ENCODE measurements at regions not wholly inside any gene's neighbourhood (a gene's known extent, or its start where the extent isn't known, plus 50 kb on each side); places are given as distances from the start of the nearest gene placed in this dataset.

DNA sequence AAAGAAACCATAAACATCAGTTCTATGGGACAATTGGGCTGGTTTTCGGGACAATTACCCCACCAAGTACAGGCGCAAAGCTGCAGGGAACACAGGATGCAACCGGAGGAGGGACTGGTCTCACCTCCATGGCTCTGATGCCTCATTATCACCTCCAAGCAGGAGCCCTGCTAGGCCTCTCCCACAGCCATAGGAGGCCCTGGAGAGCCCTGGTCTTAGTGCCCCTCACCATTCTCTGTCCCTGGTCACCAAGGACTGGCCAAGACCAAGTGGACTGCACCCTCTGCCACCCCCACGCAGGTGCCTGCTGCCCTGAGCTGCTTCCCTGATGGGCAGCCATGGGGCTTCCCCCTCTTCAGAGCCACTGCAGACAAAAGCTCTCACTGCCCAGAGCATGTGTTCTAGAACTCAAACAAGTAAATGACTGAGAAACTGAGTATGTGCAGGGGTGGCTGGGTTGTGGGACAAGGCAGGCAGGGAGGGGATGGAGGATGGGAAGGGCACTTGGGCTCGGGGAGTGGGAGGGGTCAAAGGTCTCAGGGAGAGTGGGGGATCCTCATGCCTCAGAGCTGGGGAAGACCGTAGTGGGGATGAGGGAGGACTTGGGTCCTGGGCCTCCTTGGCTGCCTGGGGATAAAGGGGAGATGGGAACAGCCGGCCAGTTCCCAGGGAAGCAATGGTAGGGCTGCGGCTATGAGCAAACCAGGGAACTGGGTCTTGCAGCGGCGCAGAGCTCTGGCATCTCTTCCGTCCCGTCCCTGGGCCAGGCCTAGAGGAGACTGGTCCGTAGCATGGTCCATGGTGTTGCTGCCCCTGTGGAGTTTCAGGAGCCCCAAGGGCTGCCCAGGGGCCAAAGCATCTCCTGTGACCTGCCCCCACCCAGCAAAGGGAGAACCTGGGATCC is 435.1 kb downstream of the PREX1 start:
- Mint-ChIP-seq H3K27ac (no peak overlapping the region), H3K36me3 (peaks cover 5% of the 10 kb centered on the region), H3K4me1 (ENCODE audit: low read depth) (no peaks in the 10 kb centered on the region), H3K27me3 (peaks cover 6% of the 10 kb centered on the region), H3K9me3 (ENCODE audit: low read depth) (peaks cover 15% of the 10 kb centered on the region), H3K4me3 (no peak overlapping the region)

DNA sequence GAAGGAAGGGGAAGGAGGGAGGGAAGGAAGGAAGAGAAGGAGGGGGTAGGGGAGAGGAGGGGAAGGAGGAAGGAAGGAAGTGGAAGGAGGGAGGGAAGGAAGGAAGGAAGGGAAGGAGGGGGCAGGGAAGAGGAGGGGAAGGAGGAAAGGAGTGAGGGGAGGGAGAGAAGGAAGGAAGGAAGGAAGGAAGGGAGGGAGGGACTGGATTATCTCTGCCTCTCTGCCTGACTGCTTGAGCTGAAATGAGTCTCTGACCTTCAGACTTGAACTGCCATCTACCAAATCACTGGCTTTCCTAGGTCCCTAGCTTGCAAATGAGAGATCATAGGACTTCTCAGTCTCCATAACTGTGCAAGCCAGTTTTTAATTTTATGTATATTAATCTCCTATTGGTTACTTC is 436.8 kb downstream of the PREX1 start:
- Mint-ChIP-seq H3K27me3 (peaks cover 8% of the 10 kb centered on the region), H3K4me3 (no peak overlapping the region), H3K36me3 (peaks cover 5% of the 10 kb centered on the region), H3K27ac (no peak overlapping the region), H3K9me3 (ENCODE audit: low read depth) (peaks cover 15% of the 10 kb centered on the region), H3K4me1 (ENCODE audit: low read depth) (no peaks in the 10 kb centered on the region)

DNA sequence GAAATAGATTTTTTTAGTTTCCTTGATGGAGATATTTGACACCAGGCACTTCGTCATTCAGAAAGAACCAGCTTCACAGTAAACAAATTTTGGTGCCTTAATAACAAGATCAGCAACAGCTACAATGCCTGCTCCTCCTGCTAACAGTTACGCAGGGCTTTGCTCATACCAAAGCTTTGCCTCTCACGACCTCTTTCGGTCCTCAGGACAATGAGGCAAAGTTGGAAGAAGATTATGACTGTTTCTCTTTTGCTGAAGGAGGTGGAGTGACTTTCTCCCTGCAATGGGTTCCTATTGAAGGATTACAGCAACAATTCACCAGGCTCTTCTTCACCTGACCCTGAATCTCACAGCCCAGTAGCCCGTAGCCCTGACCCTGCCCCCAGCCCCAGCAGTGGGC is 440.1 kb downstream of the PREX1 start:
- no peaks in the 10 kb centered on the region for H3K4me1 Mint-ChIP-seq (ENCODE audit: low read depth)
- H3K9me3 Mint-ChIP-seq (ENCODE audit: low read depth): peaks cover 15% of the 10 kb centered on the region
- H3K36me3 Mint-ChIP-seq: peaks cover 5% of the 10 kb centered on the region
- H3K4me3 Mint-ChIP-seq: no peak overlapping the region
- H3K27ac Mint-ChIP-seq: no peak overlapping the region
- peaks cover 8% of the 10 kb centered on the region for H3K27me3 Mint-ChIP-seq

DNA sequence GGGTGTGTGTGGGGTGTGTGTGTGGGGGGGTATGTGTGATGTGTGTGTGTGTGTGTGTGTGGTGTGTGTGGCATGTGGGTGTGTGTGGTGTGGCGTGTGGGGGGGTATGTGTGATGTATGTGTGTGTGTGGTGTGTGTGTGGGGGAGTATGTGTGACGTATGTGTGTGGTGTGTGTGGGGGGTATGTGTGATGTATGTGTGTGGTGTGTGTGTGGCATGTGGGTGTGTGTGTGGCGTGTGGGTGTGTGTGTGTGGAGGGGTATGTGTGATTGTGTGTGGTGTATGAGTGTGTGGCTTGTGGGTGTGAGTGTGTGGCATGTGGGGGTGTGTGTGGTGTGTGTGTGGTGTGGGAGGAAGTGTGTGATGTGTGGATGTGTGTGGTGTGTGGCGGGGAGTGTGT is 442.3 kb downstream of the PREX1 start:
- Mint-ChIP-seq H3K4me3 (no peak overlapping the region), H3K4me1 (ENCODE audit: low read depth) (no peaks in the 10 kb centered on the region), H3K27ac (no peak overlapping the region), H3K9me3 (ENCODE audit: low read depth) (peaks cover 4% of the 10 kb centered on the region), H3K27me3 (peaks cover 5% of the 10 kb centered on the region), H3K36me3 (no peaks in the 10 kb centered on the region)

DNA sequence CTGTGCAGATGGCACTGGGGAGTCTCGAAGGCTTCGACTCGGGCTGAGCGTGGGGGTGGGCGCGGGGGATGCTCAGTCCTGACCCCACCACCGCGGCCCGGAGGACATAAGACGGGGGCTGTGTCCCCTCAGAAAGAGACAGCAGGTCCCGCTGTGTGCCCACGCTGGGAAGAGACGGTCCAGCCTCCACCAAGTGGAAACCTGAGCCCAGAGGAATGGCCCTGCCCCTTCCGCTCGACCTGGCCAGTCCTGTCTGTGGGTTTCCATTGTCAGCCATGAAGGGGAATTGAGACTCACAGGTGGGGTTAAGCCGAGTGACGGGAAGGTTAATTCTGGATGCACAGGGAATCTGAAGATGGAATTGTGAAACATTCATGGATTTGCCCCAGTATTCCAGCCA is 442.7 kb downstream of the PREX1 start:
- no peak overlapping the region for H3K27ac Mint-ChIP-seq

DNA sequence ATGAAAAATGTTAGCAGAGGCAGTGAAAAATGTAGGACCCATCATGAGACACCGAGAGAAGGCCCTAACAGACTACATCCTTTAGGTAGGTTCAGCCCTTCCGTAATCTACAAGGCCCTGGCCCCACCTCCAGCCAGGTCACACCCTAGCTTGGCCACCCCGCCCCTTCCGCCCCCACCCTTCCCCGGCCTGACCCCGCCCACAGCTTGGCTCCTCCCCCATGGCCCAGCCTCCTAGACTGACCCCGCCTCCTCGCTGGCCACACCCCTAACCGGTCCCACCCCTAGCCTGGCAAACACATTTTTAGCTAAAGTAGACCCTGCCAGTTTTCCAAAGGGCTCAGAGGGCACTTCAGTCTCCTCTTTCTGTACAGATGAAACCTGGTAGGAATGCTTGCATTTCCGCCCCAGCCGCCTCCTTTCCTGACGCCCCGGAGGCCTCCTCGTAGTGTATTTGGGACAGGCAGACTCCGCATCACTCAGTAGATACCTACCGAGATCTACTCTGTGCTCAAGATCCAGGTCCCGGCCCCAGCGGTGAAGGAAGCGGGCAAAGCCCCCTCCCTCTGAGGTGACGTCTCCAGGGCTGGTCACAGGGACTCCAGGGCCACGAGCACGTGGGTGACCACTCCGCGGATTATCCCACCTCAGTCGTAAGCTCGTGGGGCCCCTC is 443.5 kb downstream of the PREX1 start:
- H3K9me3 Mint-ChIP-seq (ENCODE audit: low read depth): no peaks in the 10 kb centered on the region
- H3K36me3 Mint-ChIP-seq: no peaks in the 10 kb centered on the region
- peaks cover 5% of the 10 kb centered on the region for H3K27me3 Mint-ChIP-seq
- no peaks in the 10 kb centered on the region for H3K4me1 Mint-ChIP-seq (ENCODE audit: low read depth)
- H3K4me3 Mint-ChIP-seq: no peak overlapping the region
- H3K27ac Mint-ChIP-seq: no peak overlapping the region

More for the DNA sequence above, 442.7 kb downstream of the PREX1 start:
- no peaks in the 10 kb centered on the region for H3K4me1 Mint-ChIP-seq (ENCODE audit: low read depth)
- H3K9me3 Mint-ChIP-seq (ENCODE audit: low read depth): peaks cover under 1% of the 10 kb centered on the region
- peaks cover 5% of the 10 kb centered on the region for H3K27me3 Mint-ChIP-seq
- H3K4me3 Mint-ChIP-seq: no peak overlapping the region
- H3K36me3 Mint-ChIP-seq: no peaks in the 10 kb centered on the region

DNA sequence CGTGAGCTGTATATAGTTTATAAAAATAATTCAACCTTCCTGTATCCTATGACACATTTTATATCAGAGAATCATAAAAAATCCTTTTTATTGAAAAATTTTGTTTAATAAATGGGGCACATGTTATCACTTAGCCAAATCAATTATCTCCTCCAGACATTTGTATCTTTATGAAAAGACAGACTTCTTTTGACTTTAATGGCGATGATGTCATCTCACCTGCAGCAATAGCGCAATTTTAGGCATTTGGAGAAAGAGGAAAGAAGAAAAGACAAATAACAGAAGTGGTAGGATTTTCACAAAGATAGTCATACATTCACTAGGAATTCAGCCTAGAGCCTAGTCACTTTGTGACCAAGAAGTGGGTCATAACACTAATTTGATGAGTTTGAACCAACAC is 444.5 kb downstream of the PREX1 start:
- Mint-ChIP-seq H3K4me3 (no peak overlapping the region), H3K9me3 (ENCODE audit: low read depth) (no peaks in the 10 kb centered on the region), H3K36me3 (no peaks in the 10 kb centered on the region), H3K4me1 (ENCODE audit: low read depth) (no peaks in the 10 kb centered on the region), H3K27me3 (peaks cover 5% of the 10 kb centered on the region), H3K27ac (no peak overlapping the region)

DNA sequence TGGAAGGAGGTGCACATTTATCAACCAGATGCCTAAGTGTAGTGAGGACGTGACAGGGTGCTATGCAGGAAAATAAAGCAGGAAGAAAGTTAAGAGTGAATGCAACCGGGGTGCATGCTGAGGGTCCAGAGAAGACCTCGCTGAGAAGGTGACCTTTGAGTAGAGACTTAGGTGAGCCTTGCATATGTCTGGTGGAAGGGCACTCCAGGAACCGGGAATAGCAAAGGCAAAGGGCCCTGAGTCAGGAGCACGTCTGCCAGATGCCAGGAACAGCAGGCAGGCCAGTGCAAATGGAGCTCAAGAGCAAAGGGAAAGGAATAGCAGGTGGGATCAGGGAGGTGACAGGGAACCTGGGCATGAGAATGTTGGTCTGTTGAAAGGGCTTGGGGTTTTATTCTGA is 445.5 kb downstream of the PREX1 start:
- Mint-ChIP-seq H3K9me3 (ENCODE audit: low read depth) (no peaks in the 10 kb centered on the region), H3K27ac (no peak overlapping the region), H3K4me1 (ENCODE audit: low read depth) (no peaks in the 10 kb centered on the region), H3K36me3 (no peaks in the 10 kb centered on the region), H3K27me3 (peaks cover 5% of the 10 kb centered on the region), H3K4me3 (no peak overlapping the region)

DNA sequence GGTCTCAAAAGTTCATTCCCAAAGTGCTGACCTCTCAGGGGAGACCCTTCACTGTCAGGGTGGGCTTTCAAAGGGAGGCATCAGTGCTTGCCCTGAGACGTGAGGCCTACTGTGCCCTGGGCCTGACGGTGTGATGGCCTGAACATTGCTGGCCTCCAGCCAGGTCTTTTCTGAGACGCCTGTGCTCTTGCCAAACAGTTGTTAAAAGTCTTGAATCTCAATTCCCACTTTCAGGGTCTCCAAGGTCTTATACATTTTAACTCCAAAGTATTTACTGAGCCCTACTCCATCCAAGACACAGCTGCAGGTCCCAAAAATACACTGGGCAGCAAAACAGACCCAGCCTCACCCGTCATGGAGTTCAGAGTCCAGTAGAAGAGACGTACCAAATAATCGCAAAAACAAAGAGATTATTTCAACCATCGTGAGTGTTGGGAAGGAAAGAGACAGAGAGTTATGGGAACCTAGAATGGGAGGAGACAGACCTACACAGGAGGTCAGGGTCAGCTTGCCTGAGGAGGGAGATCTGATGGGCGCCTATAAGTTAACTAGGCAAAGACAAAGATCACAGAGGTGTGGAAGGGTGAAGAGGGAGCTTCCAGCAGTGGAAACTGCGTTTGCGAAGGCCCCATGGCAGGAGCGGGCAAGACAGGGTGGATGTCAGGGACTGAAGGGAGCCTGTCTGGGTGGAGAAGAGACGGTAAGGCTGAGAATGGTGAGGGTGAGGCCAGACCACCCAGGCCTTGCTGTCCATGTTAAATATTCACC is 446.3 kb downstream of the PREX1 start:
- Mint-ChIP-seq H3K9me3 (ENCODE audit: low read depth) (no peaks in the 10 kb centered on the region), H3K27ac (no peak overlapping the region), H3K4me1 (ENCODE audit: low read depth) (no peaks in the 10 kb centered on the region), H3K4me3 (no peak overlapping the region), H3K36me3 (no peaks in the 10 kb centered on the region), H3K27me3 (peaks cover 2% of the 10 kb centered on the region)

DNA sequence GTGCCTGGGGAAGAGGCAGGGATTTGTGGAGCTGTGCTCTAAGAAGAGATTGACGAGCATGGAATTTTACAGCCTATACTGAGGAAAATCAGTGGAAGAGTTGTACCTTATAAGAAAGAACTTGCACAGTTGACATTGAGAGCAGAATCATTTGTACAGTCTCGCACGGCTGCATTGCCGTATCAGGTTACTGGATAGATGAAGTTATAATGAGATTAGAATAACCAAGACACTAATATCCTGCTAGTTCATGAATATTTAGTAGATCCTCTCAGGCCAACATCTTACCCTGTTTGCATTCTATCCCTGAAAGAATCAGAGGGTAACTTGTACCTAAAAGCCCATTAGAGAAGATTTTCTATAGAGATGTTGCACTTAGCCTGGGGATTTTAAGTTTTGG is 447.1 kb downstream of the PREX1 start:
- Mint-ChIP-seq H3K4me1 (ENCODE audit: low read depth) (no peaks in the 10 kb centered on the region), H3K27me3 (peaks cover 2% of the 10 kb centered on the region), H3K27ac (no peak overlapping the region), H3K9me3 (ENCODE audit: low read depth) (no peaks in the 10 kb centered on the region), H3K4me3 (no peak overlapping the region), H3K36me3 (no peaks in the 10 kb centered on the region)

DNA sequence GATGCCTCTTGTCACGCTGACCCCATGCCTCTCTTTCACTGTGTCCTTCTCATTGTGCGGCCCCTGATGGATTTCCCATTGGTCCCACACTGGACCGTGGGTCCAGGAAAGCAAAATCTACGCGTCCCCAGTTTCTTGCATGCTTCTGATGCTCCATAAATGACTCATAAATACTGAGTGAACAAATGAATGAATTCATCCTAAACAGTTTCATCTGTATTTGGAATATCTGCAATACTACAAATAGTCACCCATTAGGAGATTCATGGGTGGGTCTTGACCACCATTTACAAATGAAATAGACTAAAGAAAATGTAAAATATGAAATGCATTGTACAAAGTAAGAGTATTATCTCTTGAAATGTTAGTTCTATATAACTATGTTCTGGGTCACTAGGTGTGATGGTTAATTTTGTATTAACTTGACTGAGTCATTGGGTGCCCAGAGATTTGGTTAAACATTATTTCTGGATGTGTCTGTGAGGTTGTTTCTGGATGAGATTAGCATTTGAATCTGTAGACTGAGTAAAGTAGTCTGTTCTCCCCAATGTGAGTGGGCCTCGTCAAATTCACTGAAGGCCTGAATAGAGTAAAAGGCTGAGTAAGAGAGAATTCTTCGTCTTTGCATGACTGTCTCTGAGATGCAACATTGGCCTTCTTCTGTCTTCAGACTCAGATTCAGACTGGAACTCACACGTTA is 448.7 kb downstream of the PREX1 start:
- Mint-ChIP-seq H3K27me3 (peaks cover 2% of the 10 kb centered on the region), H3K27ac (no peak overlapping the region), H3K36me3 (no peaks in the 10 kb centered on the region), H3K9me3 (ENCODE audit: low read depth) (no peaks in the 10 kb centered on the region), H3K4me3 (no peak overlapping the region), H3K4me1 (ENCODE audit: low read depth) (no peaks in the 10 kb centered on the region)

DNA sequence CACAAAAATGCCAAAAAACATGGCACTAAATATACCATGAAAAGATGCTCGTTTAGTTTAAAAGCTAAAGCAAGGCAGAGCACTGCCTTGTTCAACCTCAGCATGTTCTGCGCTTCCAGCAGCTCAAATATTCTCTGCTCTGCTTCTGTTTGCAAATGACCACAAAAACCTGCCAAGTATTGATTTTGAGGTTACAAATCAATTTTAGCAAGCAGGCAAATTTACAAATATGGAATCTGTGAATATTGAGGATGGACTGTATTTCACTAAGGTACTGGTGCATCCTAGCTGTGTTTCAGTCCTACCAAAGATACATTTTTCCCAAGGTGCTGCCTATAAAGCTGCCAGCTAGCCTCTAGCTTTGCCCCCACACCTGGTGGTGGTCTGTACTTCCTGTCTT is 449.9 kb downstream of the PREX1 start:
- peaks cover 6% of the 10 kb centered on the region for H3K27me3 Mint-ChIP-seq
- H3K27ac Mint-ChIP-seq: no peak overlapping the region
- H3K9me3 Mint-ChIP-seq (ENCODE audit: low read depth): no peaks in the 10 kb centered on the region
- no peaks in the 10 kb centered on the region for H3K4me1 Mint-ChIP-seq (ENCODE audit: low read depth)
- H3K36me3 Mint-ChIP-seq: no peaks in the 10 kb centered on the region
- no peak overlapping the region for H3K4me3 Mint-ChIP-seq

DNA sequence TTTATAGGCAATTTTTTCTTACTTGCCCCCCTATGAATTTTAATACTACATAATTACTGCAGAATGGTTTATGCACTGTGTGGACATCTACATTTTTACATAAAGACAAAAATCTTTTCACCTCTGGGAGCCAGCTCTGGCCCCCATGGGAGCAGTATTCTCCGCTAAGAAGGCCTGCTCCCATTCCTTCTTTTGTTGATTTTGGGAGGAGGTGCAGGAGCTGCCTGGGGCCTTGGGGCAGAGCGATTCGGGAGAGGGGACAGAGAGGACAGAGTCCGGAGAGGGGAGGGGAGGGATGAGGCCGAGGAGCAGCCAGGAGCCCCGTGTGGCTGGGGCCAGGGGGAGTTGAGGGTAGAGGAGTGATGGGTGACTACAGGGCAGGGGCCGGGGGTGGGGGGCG is 452.0 kb downstream of the PREX1 start:
- Mint-ChIP-seq H3K4me3 (no peak overlapping the region), H3K36me3 (no peaks in the 10 kb centered on the region), H3K27me3 (peaks cover 4% of the 10 kb centered on the region), H3K4me1 (ENCODE audit: low read depth) (no peaks in the 10 kb centered on the region), H3K27ac (no peak overlapping the region), H3K9me3 (ENCODE audit: low read depth) (no peaks in the 10 kb centered on the region)

DNA sequence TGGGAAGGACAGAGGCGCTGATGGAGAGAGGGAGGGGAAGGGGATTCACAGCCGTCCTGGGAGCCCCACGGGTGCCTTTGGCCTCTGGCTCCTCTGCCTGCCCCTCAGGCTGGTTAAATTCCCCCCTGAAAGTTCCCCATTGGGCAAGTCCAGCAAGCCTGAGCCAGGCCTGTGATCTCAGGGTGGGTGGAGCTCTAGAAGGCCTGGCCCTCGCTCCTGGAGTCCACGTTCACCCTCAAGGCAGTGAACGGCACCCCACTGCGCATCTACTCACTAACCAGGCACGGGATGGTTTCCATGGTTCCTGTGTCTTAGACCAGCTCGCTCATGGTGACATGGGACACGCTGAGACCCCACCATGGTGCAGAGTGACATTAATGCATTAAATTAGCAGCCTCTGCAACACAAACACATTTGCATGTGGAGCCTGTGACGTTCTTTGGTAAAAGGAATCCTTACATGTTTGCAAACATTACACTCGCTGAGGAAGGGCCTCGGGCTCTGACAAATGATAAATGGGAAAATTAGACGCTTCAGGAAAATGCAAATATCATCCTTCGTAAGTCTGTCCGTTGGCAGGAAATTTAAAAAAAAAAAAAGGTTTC is 452.7 kb downstream of the PREX1 start:
- Mint-ChIP-seq H3K36me3 (no peaks in the 10 kb centered on the region), H3K9me3 (ENCODE audit: low read depth) (no peaks in the 10 kb centered on the region), H3K27me3 (peaks cover 4% of the 10 kb centered on the region), H3K4me1 (ENCODE audit: low read depth) (no peaks in the 10 kb centered on the region), H3K4me3 (no peak overlapping the region), H3K27ac (no peak overlapping the region)

All from activated naive CD8-positive, alpha-beta T cell (primary cell).